ENCODE measurements at regions not wholly inside any gene's neighbourhood (a gene's known extent, or its start where the extent isn't known, plus 50 kb on each side); places are given as distances from the start of the nearest gene placed in this dataset.
A peak's percentile ranks its signal among the peaks of the same experiment; 100 is the strongest.
"Not testable (repeated sequence)": the region's sequence is repeated elsewhere in the genome, so short reads cannot be mapped to it uniquely, and the experiment has no call there.

DNA sequence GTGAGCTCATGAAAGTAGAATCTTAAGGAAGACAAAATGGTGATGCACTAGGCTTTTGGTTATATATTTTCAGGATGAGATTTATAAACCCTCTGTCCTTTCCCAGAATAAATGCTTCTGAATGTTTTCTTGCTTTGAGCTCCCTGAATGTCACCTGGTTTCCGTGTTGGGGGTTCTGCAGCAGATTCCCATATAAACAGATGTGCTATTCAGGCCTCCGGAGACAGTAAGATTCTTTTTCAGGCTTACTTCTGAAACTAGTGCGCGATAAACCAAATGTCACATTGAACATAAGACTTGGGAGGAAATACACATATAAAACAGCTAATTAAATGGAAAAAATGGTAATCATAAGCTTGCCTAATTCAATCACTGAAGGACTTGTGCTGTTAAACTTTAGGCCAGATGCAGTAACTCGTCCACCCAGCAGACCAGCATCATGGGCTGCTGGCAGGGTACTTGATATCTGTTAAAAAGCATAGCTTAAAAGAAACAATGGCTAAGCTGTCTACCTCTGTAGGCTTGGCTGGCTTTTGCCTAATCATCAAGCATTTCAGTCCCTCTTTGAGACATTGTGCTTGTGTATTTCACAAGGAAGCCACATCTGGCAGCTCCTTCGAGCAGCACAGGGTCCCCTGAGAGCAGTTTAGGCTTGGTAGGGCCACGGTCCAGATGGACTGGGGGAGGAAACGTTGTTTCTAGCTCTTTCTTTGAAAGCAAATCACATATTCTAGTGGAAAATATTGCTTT lies 281.2 kb upstream of the KIAA1217 start:
- no peak for DNase-seq (ENCODE audit: extremely low read depth, low read depth, low spot score)

DNA sequence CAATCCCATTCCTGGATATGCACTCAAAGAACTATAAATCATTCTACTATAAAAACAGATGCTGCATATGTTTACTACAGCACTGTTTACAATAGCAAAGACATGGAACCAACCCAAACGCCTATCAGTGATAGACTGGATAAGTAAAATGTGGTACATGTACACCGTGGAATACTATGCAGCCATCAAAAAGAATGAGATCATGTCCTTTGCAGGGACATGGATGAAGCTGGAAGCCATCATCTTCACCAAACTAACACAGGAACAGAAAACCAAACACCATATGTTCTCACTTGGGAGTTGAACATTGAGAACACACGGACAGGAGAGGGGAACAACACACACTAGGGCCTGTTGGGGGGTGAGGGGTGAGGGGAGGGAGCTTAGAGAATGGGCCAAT lies 274.9 kb upstream of the KIAA1217 start:
- DNase-seq (ENCODE audit: extremely low read depth, low read depth, low spot score), result not testable (repeated sequence)

DNA sequence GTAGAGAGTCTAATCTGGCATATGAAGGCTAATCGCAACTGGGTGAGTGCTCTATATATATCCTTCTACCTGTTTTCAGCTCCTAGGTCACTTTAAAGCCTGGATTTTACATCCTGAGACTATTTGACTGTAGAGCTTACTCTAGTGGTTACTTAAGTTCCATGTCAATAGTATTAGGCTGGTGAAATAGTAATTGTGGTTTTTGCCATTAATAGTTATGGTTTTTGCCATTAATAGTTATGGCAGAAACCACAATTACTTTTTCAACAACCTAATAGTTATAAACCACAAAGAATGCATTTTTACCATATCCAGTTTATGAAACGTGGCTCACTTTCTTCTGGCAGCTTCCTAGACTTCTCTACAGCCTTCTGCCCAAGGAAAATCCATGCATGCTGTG lies 263.1 kb upstream of the KIAA1217 start:
- DNase-seq (ENCODE audit: extremely low read depth, low read depth, low spot score), result no peak

DNA sequence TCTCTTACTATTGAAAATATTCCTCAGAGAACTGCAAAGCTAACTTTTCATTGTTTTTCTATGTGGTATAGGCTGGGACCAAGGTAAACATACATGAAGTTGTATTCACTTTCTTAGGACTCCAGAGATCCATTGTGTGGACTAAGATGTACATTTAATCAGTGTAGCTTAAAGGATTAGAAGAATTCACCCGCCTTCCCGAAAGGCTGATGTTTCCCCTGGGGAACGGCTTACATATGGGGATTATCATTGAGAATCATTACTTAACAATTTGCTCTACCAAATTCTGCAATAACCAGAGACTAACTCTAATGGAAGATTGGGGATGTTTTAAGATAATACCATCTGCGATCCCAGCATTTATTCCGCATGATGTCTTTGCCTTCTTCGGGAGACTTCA lies 257.1 kb upstream of the KIAA1217 start:
- DNase-seq (ENCODE audit: extremely low read depth, low read depth, low spot score), result no peak

DNA sequence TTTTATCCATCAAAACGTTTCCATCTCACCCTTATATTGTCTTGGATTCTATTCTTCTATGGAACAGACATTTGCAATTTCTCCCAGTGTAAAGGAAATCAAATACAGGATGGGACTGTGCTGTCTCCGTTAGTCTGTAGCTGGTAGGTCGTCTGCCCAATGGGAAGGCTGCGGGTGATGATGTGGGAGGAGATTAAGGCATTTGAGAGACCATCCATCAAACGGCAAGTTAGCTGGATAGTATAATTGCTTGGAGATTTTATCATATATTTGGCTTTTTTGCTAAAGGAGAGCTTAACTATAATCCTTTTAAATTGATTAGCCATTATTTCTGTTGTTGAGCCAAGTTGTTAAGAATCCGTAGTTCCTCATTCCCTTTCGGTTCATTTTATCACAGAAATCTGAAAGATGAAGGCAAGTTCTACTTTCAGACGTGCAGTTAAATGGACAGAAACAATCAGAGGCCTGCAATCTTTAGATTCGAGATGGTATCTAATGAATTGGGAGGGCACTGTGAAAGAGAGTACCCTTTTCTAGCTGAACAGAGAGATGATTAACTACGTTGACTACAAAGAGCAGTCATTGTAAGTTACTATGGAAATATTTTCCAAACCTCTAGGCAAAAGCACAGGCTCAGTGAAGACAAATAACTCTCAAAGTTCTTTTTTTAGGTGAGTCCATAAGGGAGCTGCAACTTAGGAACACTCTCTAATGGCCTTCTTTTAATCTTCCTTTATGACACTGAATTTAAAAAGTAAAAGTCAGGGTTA lies 253.3 kb upstream of the KIAA1217 start:
- DNase-seq (ENCODE audit: extremely low read depth, low read depth, low spot score), result no peak

DNA sequence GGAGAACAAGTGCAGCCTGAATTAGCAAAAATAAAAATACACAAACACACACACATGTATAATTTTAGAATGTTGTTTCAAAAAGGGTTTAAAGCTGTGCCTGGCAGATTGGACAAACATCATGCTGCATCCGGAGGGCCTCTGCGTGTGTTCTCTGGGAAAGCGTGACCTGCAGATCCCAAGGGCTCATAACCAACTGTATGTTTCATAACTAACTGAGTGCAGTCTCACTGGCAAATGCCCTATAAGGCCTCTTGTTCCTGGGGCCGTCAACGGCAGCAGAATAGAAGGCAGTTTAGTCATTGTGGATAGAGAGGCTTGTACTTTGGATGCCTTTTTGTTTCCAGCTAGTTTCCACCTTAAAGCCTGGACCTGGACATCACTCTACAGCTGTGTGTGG lies 243.8 kb upstream of the KIAA1217 start:
- no peak for DNase-seq (ENCODE audit: extremely low read depth, low read depth, low spot score)

DNA sequence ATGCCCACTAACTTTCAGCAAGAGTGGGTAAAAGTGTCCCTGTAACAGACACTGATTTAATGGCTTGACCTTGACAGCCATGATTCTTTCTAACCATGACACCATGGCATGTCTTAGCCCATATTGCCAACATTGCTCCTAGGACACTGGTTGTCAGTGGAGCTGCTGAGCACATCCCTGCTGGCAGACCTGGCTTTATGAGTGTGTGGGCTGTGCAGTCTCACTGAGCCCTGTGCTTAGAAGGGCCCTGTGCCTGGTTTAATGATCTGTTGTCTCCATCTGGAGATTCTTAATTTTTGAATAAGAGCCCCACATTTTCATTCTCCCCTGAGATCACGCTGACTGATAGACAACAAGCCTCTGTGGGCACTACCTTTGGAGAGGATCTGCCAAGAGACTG lies 243.1 kb upstream of the KIAA1217 start:
- DNase-seq (ENCODE audit: extremely low read depth, low read depth, low spot score), result no peak

DNA sequence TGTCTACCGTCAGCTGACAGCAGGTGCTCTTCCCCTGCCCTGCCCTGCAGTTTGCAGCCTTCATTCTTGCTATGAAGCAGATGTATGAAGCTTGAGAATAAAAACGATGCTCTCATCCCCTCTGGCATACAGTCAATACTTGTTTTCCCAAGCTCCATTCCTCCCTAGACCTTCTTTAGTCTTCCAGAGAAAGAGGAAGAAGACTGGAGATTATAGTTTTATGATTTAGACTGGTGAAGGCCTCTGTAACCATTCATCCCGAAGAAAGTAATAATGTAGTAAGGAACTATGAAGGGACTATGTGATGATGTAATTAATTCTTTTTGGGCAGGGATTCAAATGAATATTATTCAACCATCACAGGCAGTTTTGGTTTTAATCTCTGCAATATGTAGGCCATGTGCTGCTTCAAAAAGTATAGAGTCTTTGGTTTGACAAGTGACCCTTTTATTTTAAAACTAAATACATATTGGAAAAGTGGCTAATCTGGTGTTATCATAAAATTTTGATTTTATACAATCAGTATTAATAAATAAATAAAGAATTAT lies 242.4 kb upstream of the KIAA1217 start:
- no peak for DNase-seq (ENCODE audit: extremely low read depth, low read depth, low spot score)

DNA sequence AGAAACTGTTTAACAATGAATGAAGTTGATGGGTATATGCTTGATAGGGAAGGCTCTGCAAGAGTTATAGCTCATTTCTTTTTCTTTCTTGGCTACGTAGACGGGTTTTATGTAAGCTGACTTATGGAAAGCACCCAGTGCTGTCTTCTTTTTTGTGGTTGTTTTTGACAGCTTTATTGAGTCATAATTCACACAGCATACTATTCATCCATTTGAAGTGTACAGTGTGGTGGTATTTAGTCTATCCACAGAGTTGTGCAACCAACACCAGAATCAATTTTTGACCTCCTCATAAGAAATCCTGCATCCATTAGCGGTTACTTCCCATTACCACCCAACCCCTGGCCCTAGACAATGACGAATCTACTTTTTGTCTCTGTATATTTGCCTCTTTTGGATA lies 240.6 kb upstream of the KIAA1217 start:
- DNase-seq (ENCODE audit: extremely low read depth, low read depth, low spot score), result no peak

DNA sequence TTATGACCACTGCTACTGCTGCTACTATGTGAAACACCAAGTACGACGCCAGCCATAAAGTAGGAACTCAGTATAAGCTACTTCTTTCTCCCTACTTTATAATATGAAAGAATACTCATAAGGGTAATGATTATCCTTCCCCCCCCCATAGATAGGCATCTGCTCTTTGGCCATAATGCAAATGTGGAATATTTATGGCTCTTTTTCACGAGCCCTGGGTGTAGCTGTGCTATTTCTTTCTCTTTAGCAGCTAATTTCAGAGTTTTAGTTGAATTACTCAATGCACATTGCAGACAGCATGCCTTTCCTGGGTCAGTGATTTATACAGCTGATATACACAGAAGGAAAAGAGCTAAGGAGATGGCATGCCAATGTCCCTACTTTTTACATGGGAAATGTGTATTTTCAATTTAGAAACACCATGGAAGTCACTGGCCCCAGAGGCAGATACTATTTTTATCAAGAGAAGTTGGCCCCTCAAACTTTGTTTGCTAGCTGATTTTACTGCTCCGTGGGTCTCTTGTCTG lies 234.1 kb upstream of the KIAA1217 start:
- DNase-seq (ENCODE audit: extremely low read depth, low read depth, low spot score), result no peak

DNA sequence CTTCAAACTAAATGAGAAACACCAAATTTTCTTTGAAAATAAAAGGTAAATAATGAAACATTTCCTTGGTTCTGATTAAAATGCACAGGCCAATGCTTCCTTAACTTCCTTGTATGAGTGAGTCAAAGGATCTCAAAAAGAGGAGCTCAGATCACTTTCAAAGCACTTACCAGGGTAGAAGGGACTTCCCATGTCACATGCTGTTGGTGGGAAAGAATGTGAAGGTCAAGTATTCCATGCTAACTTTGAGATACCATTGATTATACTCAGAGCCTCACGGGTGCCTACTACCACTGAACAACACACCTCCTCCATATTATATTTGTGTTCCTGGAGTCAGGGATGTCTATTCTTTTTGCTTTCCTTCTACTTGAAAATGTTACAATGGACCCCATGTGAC lies 233.5 kb upstream of the KIAA1217 start:
- no peak for DNase-seq (ENCODE audit: extremely low read depth, low read depth, low spot score)

DNA sequence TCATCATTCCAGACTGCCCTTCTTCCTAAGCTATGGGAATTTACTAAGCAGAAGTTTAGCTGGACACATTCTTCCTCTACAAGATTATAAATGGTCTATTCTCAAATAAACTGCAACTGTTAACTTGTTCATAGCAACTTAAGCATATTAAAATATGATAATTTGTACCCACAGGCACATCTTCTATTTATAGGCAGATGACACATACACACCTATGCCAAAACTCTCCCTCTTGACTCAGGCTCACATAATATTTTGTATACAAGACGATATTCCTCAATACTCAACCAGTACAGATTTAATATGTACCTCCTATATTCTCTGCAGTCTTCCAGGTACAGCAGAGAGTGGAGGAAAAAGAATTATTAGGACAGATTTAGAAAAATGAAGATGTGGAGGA lies 232.7 kb upstream of the KIAA1217 start:
- DNase-seq (ENCODE audit: extremely low read depth, low read depth, low spot score), result no peak

DNA sequence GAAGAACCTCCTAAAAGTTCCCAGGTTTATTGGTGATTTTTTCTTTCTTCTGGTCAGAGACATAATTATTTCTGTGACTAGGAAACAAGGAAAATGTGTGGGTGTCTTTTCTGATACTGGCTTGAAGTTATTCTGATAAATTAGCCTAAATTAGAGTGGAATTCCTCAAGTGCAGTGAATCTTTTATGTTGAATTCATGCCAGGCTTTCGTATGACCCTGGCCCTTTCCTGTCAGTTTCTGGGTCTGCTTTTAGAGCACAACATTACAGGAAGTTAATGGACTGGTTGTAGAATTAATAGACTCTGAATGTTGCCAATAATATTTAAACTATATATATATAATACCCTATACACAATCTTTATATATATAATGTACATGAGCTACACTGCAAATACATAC lies 230.6 kb upstream of the KIAA1217 start:
- no peak for DNase-seq (ENCODE audit: extremely low read depth, low read depth, low spot score)

DNA sequence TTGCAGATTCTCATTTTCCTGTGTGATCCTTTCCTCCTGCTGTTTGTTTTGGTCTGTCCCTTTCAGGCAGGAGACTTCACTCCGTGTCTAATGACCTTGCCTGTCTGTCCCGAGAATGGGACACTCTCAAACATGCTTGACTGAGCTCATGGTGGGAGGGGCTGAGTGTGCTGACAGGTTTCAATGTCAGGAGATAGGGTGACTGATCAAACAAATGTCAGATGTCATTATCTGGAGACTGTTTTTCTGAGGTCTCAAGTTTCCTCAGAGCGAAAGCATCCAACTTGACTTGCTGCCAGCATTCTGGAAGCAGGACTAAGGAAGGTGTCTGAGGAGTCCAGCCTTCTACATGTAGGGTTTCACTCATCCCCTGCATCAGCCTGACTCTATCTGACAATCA lies 228.8 kb upstream of the KIAA1217 start:
- DNase-seq (ENCODE audit: extremely low read depth, low read depth, low spot score), result no peak

DNA sequence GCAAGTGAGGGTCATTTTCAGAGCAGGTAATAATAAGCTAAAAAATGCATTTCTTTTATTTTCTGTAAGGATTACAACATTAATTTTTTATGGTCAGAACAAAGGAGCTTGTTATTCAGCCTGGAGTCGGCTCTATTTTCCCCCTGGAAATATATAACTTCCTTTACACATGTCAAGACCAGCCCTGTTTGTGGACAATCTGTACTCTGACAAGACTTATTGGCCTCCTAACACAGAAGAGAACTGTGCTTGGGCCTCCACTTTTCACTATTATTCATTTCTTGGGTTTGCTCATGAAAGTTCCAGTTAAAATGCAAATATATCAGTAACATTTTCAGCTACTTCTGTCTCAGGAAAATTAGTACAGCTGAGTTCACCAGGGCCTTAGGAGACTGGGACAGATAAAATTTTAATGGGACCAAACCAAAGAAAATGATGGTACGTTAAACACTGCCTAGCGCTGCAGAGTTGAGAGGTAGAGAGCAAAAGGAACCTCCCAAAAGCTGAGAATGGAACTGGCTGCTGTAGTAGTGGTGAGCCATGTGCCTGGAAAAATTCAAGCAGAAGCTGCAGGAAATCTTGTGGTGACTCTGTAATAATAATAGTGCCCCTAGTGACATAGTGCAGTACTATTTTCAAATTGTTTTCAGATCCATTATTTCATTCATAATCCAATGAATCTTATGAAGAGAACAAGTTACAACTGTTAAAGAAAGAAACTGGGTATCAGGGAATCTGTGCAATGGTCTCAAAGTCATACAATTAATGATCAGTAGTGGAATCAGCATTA lies 227.2 kb upstream of the KIAA1217 start:
- no peak for DNase-seq (ENCODE audit: extremely low read depth, low read depth, low spot score)

DNA sequence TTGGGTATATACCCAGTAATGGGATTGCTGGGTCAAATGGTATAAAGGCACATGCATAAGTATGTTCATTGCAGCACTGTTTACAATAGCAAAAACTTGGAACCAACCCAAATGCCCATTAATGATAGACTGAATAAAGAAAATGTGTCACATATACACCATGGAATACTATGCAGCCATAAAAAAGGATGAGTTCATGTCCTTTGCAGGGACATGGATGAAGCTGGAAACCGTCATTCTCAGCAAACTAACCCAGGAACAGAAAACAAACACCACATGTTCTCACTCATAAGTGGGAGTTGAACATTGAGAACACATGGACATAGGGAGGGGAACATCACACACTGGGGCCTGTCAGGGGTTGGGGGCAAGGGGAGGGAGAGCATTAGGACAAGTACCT lies 224.5 kb upstream of the KIAA1217 start:
- not testable (repeated sequence) for DNase-seq (ENCODE audit: extremely low read depth, low read depth, low spot score)

DNA sequence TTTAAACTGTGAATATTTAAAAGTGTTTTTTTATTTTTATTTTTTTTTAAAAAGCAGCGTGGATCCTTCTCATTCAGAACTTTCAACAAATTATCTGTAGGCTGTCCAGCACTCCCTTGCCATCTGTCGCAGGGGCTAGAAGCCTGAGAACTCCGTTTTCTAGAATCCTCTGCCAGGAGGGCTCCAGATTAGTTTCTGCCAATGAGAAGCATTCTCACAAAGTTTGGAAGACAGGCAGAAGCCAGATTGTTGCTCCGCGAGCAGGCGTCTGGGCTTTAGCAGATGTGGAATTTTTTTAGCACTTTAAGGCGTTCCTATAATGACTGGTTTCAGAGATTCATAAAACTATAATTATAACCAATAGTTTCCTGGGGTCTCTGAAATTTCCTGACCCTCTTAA lies 220.9 kb upstream of the KIAA1217 start:
- DNase-seq (ENCODE audit: extremely low read depth, low read depth, low spot score), result no peak

DNA sequence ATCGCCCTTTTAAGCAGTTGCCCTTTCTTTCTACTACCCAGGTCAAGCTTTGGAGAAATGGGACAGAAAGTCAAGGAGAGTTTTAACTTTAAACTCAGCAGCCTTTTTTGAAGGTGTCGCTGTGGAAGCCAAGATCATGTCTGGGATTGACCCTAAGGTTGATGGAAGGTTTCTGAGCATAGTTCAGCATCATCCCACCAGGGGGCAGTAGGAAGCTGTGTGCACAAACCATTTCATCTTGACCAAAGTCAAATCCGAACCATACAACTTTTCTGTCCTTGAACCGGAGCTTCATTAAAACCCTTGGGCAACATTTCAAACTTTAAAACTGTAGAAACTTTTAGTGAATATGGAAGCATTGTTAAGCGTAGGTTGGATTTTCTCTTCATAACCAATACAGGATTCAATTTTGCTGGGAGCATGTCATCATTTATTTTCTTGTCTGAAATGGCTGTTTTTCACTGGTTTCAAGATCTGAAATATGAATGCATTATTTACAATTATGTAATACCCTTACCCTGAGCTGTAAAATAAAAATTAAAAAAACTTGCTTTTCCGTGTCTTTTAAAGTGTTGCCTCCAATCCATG lies 214.4 kb upstream of the KIAA1217 start:
- DNase-seq (ENCODE audit: extremely low read depth, low read depth, low spot score), result peak; percentile 36

DNA sequence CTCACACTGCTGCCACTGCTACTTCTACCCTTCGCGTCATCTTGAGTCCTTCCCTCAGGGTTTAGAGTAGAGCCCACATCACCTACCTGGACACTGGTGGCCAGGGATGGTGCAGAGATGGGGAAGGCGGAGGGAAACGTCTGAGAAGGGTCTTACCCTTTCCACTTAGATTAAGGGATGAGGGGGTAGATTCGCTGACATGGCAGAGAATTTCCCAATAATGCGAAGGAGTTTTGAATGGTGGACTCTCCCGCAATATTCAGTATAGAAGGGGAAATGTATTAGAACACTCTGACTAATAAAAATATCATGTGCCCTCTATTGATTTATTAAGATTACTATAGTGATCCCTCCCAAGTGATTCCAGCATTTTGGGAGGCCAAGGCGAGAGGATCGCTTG lies 209.5 kb upstream of the KIAA1217 start:
- DNase-seq (ENCODE audit: extremely low read depth, low read depth, low spot score), result no peak

DNA sequence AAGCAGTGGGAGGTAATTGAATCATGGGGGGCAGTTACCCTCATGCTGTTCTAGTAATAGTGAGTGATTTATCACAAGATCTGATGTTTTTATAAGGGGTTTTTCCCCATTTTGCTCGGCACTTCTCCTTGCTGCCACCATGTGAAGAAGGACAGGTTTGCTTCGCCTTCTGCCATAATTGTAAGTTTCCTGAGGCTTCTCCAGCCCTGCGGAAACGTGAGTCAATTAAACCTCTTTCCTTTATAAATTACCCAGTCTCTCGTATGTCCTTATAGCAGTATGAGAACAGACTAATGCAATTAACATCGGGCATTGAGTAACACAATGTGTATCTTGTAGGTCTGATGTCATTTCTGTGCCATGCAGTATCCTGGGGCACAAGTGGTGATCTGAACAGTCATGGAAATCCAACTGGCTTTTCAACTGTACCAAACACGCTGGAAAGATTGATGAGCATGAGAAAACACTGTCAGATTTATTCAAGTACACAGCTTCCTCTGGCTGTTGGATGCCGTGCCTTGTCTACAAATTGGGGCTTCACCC lies 208.6 kb upstream of the KIAA1217 start:
- DNase-seq (ENCODE audit: extremely low read depth, low read depth, low spot score), result no peak

All from glomerular endothelial cell (primary cell).